AG09309 (cell line): ENCODE measurements at regions not wholly inside any gene's neighbourhood (a gene's known extent, or its start where the extent isn't known, plus 50 kb on each side); places are given as distances from the start of the nearest gene placed in this dataset.
"Not testable (repeated sequence)": the region's sequence is repeated elsewhere in the genome, so short reads cannot be mapped to it uniquely, and the experiment has no call there.

Source experiments
- DNase-seq: peaks from one replicate; pipeline ENCODE4 v3.0.0-alpha.2; 2010; ENCODE audit warnings: low read depth
- H3K4me3 ChIP-seq: 2 replicates; pipeline ENCODE4 v1.5.1; 2011; ENCODE audit warnings: mild to moderate bottlenecking, low read depth, low read length, moderate library complexity; ENCODE audit not compliant: control insufficient read depth
- CTCF ChIP-seq: IDR thresholded peaks from 2 replicates; pipeline ENCODE4 v1.5.1; 2011; ENCODE audit warnings: mild to moderate bottlenecking, low read depth, low read length, inconsistent platforms; ENCODE audit not compliant: insufficient read depth, control insufficient read depth; ENCODE audit errors: missing control alignments

GRCh38 chrX:109782994-109783700, 50.1 kb upstream of the ACSL4 start:
- no peak for DNase-seq
- H3K4me3 ChIP-seq, result no peak overlapping the region
- TF ChIP-seq CTCF, result no peak

- no peak for TF ChIP-seq CTCF
- DNase-seq, result no peak
- no peak overlapping the region for H3K4me3 ChIP-seq
These were observed 50.6 kb upstream of the ACSL4 start for GRCh38 chrX:109783701-109784079.

- no peak for TF ChIP-seq CTCF
- no peak for DNase-seq
- H3K4me3 ChIP-seq, result no peak overlapping the region
These were observed 52.0 kb upstream of the ACSL4 start for GRCh38 chrX:109785053-109785452.

- DNase-seq, H3K4me3 ChIP-seq: not testable (repeated sequence)
These were observed 57.5 kb upstream of the ACSL4 start for GRCh38 chrX:109790511-109790910.

GRCh38 chrX:109793191-109793590, 60.1 kb upstream of the ACSL4 start:
- H3K4me3 ChIP-seq, result no peak overlapping the region
- no peak for DNase-seq
- TF ChIP-seq CTCF, result no peak

GRCh38 chrX:109795682-109796081, 62.6 kb upstream of the ACSL4 start:
- no peak for DNase-seq
- H3K4me3 ChIP-seq, result no peak overlapping the region
- TF ChIP-seq CTCF, result no peak

GRCh38 chrX:109797311-109797975, 64.4 kb upstream of the ACSL4 start:
- no peak overlapping the region for H3K4me3 ChIP-seq
- no peak for TF ChIP-seq CTCF
- DNase-seq, result no peak
